ENCODE measurements at regions not wholly inside any gene's neighbourhood (a gene's known extent, or its start where the extent isn't known, plus 50 kb on each side); places are given as distances from the start of the nearest gene placed in this dataset.
"Not testable (repeated sequence)": the region's sequence is repeated elsewhere in the genome, so short reads cannot be mapped to it uniquely, and the experiment has no call there.

DNA sequence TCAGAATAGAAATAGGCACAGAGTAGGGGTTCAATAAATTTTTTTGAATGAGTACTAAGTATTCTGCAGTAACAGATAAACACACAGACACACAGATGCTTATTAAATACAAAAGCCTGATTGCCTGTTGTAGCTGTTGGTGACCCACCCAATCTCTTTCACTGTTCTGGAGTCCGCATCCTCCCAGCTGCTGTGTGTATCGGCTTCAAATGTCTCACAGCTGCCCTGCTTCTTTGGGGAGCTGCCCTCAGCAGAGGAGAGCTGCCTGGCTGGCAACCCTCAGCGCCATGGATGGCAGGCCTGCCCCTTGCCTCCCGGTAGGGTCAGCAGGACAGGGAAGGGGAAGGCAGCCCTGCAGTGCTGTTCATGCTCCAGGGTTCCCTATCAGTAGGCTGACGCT lies 50.5 kb upstream of the PRNP start:
- DNase-seq = no peak

DNA sequence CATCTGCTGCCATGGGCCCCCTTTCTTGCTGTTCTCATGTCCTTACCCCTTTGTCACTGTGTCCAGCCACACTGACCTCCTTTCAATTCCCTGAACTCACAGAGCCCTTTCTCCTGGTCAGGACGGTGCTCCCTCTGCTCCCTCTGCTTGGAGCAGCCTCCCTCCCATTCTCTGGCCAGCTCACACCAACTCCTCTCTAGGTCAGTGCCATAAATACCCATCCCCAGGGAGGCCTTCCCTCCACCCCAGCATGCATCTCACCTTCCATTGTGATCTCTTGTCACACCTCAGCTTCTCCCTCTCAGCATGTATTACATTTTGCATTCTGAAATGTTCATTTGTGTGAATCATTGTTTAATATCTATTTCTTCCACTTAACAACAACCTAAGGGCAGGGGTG lies 50.9 kb upstream of the PRNP start:
- DNase-seq = no peak

DNA sequence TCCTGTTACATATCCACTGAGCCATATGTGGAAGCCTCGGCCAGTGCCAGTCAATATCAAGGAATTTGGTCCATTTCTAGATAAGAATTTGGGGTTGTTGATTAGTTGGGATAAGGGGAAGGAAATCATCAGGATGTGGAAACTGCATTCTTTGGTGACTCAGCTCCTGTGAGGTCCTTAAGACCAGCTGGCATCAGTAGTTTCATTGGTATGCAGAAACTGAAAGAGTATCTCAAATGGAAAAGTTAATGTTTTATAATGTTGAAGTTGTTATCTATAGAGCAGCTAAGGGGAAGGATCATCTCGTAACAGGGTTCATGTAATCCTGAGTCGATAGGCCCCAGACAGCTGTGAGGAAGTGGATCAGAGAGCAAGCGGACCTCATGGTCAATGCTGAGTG lies 52.5 kb upstream of the PRNP start:
- no peak for DNase-seq

DNA sequence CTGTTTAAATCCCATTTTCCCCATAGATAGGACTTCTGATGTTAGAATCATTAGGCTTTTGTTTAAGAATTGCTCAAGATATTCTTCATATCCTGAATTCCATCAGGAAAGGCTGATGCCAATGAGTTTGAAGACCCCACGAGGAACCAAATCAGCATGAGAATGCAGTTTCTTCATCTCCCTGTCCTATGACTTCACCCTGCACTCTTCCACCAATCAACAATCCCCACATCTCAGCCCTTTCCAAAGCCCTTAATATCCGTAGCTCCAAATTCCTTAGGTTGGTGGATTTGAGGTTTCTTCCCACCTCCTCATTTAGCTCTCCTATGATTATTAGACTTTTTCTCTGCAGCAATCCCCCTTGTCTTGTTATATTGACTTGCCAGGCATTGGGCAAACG lies 52.9 kb upstream of the PRNP start:
- DNase-seq = no peak

DNA sequence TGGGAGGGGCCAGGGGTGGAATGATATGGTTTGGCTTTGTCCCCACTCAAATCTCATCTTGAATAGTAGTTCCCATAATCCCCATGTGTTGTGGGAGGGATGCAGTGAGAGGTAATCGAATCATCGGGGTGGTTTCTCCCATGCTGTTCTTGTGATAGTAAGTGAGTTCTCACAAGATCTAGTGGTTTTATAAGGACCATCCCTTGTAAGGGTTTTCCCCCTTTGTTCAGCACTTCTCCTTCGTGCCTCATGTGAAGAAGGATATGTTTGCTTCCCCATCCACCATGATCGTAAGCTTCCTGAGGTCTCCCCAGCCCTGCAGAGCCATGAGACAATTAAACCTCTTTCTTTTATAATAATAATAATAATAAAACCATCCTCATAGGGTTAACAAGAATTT lies 53.4 kb upstream of the PRNP start:
- DNase-seq = no peak

DNA sequence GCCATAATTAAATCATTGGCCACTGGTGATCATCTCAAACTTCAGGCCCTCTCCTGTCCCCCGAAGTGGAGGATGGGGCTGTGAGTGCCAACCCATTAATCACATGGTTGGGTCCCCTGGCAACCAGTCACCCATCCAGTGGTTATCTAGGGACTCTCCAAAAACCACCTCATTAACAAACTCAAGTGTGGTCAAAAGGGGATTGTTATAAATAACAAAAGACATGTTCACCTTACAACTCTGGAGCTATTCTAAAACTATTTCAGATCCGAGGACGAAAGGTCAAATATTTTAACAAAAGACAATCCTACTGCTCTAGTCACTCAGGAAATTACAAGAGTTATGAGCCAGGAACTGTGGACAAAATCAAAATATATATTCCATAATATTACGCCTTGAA lies 60.0 kb upstream of the PRNP start:
- no peak for DNase-seq

DNA sequence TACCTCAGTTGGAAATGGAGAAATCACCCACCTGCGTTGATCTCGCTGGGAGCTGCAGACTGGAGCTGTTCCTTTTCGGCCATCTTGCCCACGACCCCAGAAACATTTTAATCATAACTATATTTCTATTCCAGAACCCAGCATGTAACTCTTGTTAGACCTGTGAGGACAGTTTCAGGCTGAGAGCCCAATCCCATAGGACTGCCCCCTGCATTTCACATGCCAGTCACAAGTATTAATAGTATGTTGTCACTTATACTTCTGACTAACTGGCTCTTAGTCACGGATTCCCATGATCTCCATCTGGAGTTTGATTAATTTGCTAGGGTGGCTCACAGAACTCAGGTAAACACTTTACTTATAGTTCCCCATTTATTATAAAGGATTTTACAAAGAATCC lies 60.6 kb upstream of the PRNP start:
- DNase-seq = no peak

DNA sequence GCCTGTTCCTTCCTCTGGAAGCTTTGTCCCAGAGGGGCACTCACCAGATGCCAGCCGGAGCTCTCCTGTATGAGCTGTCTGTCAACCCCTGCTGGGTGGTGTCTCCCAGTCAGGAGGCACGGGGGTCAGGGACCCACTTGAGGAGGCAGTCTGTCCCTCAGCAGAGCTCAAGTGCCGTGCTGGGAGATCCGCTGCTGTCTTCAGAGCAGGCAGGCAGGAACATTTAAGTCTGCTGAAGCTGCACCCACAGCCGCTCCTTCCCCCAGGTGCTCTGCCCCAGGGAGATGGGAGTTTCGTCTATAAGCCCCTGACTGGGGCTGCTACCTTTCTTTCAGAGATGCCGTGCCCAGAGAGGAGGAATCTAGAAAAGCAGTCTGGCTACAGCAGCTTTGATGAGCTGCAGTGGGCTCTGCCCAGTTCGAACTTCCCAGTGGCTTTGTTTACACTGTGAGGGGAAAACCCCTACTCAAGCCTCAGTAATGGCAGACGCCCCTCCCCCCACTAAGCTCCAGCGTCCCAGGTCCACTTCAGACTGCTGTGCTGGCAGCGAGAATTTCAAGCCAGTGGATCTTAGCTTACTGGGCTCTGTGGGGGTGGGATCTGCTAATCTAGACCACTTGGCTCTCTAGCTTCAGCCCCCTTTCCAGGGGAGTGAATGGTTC lies 61.5 kb upstream of the PRNP start:
- not testable (repeated sequence) for DNase-seq

DNA sequence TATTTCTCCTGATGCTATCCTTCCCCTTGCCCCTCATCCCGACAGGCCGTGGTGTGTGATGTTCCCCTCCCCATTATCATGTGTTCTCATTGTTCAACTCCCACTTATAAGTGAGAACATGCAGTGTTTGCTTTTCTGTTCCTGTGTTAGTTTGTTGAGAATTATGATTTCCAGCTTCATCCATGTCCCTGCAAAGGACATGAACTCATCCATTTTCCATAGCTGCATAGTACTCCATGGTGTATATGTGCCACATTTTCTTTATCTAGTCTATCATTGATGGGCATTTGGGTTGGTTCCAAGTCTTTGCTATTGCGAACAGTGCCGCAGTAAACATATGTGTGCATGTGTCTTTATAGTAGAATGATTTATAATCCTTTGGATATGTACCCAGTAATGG lies 67.1 kb upstream of the PRNP start:
- DNase-seq = not testable (repeated sequence)

DNA sequence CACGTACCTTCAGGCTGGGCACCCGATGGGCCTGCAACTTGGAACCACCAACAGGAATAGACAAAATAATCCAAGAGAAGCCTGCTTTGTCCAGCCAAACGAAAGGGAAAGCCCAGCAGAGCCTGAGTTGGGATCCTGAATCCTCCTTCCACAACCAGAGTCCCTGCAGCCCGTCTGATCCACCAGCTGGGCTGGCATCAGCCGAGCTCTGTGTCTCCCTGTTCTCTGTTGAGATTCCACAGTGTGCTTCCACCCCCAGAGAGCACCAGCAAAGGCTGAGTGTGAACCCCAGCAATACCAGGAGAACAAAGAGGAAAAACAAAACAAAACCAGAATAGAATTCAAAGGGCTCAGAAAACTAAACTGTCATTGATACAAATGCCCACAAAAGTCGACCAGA lies 68.8 kb upstream of the PRNP start:
- DNase-seq = no peak

DNA sequence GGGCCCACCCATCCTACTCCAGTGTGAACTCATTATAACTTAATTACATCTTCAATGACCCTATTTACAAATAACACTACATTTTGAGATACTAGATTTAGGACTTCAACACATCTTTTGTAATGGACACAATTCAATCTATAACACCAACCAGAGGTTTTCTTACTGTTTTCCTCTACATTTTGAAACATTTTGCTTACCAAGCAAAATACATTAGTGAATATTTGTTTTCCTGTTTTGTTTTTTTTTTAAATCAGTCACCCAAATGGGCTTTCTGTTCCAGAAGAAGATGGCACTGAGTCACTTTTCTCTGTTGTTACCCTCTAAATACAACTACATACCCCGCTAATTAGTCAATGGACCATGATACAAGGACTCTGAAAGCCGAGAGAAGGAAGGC lies 69.2 kb upstream of the PRNP start:
- DNase-seq = no peak

DNA sequence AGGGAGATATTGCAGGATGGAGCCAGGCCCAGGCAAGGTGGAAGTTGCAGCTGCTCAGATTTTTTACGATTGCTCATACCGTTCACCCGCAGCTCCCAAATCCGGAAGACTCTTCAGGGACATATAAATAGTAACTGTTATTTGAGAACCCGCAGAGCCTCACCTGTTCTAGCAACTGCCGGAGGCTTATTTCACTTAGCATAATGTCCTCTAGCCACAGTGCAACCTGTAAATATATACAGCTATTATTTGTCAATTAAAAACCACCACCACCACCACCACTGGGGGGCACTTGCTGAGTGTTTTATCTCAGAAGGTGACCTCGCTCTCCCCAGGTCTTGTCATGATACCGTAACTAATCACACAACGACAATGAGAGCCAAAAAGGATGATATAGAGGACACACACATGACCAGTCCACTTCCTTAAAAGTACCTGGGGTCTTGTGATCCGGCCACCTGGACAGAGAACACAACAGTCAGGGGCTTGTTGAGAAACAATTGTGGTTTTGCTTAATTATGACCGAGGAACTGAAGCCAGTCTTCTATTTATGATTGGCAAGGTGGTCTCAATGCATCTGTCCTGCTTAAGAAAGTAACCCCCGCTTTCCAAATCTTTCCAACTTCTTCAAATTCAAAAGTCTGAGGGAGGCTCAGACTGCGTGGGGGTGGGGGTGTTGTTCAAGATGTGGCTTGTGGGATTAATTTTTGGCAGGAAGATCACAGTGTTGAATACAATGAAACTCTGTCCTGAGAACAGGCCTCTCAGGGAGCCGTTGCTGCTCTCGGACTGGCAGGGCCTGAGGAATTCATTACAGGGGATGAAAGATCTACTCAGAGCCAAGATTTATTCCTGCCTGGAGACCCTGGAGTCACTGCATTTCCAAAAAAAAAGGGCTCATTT lies 72.3 kb upstream of the PRNP start:
- DNase-seq = peak; percentile 65

DNA sequence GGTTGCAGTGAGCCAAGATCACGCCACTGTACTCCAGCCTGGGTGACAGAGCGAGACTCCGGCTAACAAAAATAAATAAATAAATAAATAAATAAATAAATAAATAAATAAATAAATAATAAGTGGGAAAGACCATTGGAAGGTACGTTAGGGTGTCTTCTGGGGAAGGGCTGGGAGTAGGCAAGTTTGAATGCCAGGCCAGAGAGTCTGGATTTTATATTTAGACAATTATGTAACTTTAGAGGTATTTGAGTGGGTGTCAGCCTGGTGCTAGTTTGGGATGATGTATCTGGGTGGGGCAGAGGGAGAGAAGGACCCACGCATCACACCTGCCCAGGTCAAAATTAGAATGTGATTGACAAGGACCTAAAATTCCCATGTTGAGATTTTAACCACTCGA lies 73.1 kb upstream of the PRNP start:
- DNase-seq = no peak

DNA sequence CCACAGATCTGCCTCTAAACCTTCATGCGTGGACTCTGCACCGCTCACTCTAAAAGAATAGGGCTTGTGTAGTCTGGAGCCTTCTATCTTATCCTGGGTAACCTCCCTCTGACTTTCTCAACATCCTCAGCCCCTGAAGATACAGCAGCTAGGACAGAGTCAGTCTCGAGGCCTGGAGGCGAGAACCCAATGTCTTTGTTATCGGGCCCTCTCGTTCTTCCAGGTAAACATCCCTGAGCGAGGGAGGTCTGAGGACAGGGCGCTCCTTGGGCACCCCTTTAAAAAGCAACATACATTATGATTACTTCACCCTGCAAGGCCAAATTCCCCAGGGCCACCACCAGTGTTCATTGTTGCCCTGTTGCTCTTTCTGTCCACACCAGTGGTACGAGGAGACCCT lies 75.4 kb upstream of the PRNP start:
- DNase-seq = no peak

DNA sequence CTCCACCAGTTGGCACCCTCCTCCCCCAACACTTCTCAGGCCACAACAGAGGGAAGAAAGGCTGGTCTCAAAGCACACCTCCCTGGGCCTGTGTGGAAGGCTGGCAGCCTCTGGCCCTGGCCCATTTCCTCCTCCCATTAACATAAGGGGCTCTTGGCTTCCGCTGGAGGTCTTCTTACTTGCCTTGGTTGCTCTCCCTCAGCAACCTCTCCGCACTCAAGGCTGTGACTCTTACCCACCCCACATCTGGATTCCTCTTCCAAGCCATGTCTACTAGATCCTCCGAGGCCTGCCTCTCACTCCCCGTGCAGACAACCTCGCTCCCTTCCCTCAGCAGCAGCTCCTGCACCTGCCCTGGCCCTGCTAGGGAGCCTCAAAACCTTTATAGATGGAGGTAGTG lies 76.7 kb upstream of the PRNP start:
- DNase-seq = no peak

DNA sequence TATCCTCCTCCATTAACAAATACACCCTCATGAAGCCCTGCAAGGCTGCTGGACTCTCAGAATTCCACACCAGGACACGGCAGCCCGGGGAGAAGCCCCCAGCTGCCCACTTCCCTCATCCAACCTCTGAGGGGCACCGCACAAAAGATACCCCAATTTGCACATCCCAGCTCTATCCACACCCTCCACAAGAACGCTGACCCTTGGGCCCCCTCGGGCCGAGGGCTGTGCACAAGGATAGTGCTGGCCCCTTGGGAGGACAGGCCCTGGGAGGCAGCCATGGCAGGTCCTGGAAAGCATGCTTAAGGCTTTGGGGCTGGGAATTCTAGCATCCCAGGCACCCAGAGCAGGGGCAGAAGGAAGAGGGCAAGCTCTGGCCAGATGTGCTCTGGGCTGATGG lies 77.4 kb upstream of the PRNP start:
- no peak for DNase-seq

DNA sequence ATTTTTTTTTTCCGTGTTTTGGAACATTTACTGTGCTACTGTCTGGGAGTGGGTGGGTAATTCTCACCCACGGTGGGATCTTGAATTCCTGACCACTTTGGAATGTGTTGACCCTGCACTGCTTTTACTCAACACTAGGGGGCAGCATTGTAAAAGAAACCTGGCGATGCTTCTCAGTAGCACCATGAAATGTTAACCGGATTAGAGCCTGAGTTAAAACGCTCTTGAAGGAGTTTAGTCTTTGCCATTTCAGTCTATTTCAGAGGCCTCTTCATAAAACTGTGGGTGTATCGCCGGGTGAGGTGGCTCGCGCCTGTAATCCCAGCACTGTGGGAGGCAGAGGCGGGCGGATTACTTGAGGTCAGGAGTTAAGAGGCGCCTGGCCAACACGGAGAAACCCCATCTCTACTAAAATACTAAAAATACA lies 79.0 kb upstream of the PRNP start:
- DNase-seq = peak; percentile 62

DNA sequence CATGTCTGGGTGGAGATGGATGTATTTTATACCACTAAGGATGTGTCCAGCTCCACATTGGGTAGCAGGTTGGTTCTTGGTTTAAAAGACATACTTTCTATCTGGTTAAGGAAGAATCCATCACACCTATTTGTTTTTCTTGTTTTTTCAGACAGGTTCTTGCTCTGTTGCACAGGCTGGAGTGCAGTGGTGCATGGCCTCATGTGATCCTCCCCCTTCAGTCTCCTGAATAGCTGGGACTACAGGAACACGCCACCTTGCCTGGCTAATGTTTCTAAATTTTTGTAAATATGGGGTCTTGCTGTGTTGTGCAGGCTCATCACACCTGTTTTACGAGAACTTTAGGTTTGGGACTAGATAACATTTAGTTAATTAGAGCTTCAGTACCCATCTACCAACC lies 80.2 kb upstream of the PRNP start:
- no peak for DNase-seq

DNA sequence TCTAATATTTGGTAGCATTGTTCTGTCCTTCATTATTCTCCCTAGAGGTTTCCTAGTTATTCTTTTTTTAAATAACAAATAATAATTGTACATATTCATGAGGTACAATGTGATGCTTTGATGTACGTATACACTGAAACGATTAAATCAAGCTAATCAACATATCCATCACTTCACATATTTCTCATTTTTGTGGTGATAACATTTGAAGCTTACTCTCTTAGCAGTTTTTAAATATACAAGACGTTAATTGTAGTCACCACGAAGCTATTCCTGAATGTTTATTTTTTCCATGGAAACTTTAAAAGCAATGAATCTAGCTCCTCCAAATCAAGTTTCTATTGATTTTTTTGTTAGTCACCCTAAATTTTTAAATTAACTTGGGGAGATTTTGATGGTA lies 81.1 kb upstream of the PRNP start:
- DNase-seq = no peak

DNA sequence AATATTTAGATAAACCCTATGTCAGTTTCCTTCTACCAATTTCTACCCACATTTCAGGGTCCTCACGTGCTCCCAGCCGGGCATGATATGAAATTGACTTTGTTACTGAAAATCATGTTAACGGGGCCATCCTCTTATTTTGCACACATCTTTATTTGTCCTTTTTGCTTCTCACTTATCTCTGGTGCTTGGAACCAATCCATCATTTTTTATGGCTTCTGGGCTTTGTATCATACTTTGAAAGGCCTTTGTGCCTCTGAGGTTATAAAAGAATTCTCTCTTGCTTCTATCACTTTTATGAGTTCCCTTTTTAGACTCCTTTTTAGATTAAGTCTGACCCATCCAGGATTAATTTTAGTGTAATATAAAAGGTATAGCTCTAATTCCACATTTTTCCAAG lies 81.7 kb upstream of the PRNP start:
- no peak for DNase-seq

DNA sequence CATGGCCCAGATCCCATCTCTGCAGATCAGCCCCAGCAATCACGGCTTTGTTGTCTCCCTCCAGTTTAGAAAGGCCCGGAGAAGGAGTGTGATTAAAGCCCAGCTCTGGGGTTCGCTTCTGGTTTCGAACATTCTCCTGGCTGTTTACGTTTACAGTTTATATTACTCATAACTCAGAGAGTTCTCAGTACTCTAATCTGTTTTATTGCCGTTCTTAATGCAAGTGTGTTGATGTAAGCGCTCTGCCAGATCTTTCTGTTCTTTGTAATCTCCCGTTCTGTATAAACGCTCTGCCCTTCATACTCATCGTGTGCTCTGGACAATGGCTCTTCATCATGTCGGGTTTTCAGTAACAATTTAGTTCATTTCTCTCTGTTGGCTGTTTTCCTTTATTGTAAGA lies 82.5 kb upstream of the PRNP start:
- DNase-seq = no peak

DNA sequence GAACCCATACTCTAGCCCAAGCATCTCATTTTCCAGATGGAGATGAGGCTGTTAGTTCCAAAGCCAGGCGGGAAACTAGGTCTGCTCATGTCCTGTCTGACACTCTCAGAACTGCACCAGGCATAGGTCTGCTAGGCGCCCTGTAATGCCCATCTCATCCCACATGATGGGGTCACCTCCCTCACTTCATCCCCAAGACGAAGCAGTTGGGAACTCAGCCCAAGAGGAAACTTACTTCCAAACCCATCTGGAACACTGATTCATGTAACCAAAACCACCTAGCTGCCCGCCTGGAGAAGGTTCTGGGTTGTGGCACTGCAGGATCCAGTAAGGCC lies 84.0 kb upstream of the PRNP start:
- no peak for DNase-seq

DNA sequence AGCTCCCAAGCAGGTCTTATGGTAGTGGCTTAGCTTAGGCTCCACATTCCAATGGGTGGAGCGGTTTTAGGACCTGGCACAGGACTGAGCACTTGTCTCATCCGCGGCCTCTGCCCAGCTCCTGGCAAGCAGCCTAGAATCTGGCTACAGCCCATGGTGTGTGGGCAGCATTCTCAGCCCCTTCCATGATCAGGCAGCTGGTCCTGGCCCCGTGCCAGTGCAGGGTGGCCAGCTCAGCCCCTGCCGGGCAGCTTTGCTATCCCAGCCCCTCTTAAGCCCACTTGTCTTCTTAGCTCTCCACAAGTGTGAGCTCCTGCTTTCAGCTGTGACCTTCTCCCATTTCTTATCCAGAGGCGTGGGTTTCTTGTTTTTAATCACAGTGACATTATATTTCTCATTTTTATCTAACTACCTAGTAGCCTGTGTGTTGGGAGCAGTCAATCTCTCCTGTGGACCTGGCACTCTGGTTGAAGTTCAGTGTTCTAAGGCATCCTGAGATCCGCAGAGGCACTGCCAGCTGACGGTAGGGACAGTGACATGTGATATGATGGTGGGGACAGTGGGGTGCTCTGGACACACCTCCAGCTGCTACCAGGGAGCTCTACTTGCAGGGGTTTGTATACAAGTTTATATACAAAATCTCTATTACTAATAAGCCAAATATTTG lies 84.5 kb upstream of the PRNP start:
- DNase-seq = peak; percentile 37

DNA sequence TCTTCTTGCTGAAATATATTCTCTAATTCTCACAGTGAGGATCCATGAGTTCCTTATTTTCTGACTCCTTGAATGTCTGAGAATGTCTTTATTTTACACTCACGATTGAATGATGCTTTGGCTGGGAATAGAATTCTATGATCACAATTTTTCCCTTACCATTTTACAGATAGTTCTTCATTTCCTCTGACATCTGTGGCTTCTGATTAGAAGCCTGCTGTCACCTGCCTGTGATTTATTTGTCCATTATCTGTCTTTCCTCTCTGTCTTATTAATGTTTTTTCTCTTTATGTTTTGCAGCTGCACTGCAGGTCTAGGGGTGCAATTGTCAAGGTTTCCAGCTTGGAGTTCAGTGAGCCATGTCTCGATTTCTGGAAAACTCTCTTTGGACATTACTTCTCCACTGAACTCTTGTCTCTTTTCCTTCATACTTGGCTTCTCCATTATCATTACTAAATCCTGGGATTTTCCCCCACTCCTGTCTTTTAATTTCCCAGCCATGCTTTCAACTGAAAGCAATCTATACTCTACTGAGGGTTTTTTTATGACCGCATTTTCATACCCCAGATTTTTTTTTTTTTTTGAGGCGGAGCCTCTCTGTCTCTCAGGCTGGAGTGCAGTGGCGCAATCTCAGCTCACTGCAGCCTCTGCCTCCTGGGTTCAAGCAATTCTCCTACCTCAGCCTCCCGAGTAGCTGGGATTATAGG lies 85.8 kb upstream of the PRNP start:
- DNase-seq = no peak
